Hematopoietic multipotent progenitor cell treated with erythropoietin and hydrocortisone succinate and interleukin-3 and kit ligand, for 4 days (in vitro differentiated cells): ENCODE measurements at regions not wholly inside any gene's neighbourhood (a gene's known extent, or its start where the extent isn't known, plus 50 kb on each side); places are given as distances from the start of the nearest gene placed in this dataset.
"Not testable (repeated sequence)": the region's sequence is repeated elsewhere in the genome, so short reads cannot be mapped to it uniquely, and the experiment has no call there.

Experiments used
- DNase-seq: peaks from one replicate; pipeline ENCODE4 v3.0.0-alpha.2; 2015

DNA sequence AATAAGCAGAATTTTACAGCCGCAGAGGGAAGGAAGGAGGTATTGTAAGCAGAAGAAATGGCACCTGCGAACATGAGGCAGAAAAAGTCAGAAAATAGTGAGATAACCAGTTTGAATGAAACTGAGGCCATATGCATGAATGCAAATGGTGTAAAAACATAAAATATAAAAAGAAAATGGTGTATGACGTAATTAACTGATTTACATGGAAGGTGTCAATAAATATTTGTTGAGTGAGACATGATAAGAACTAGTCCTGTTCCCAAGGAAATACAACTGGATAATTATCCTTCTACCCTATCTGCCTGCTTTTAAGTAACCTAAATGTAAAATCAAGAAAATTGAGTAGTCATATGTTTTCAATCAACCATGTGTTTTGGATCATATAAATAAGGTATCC, 178.1 kb upstream of the TOX3 start:
- no peak for DNase-seq

DNA sequence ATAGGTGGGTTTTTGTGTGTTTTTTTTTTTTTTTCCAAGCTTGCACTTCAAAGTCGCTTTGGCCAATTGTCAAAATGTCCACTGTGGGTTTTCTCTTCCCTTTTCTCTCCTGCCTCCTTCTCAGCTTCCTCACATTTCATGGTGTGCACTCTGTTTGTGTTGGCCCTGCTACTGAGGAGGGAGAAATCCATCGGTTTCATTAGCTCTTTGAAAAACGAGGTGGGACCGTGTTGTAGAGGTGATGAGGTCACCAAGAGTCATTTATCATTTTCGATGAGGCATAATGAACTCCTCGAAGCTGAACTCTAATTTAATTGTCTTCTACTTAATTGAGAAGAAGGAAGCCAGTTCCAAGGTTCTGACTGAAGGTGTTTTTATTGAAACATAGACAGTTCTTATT, 174.4 kb upstream of the TOX3 start:
- DNase-seq: no peak

- no peak for DNase-seq
These were observed 171.1 kb upstream of the TOX3 start for GRCh38 chr16:52718046-52718445.

DNA sequence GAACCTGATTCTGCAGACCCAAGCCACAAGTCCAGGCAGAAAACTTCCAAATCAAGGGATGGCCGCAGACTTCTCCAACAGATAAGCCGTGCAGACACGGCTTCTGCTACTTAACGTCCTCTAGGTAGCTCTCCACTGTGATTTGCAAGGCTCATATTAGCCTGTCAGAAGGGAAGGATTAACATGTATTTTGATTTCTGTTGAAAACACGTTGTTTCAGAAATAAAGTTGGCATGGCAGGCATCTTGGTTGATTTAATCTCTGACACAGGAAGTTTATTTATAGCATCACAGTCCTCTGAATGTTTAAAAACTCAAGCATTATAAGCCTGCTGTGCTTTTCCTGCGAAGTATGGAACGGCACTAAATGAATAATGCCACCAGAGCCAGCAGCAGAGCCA, 166.8 kb upstream of the TOX3 start:
- no peak for DNase-seq

GRCh38 chr16:52709306-52709705, 162.4 kb upstream of the TOX3 start:
- no peak for DNase-seq

GRCh38 chr16:52708476-52708875, 161.5 kb upstream of the TOX3 start:
- DNase-seq: no peak

DNA sequence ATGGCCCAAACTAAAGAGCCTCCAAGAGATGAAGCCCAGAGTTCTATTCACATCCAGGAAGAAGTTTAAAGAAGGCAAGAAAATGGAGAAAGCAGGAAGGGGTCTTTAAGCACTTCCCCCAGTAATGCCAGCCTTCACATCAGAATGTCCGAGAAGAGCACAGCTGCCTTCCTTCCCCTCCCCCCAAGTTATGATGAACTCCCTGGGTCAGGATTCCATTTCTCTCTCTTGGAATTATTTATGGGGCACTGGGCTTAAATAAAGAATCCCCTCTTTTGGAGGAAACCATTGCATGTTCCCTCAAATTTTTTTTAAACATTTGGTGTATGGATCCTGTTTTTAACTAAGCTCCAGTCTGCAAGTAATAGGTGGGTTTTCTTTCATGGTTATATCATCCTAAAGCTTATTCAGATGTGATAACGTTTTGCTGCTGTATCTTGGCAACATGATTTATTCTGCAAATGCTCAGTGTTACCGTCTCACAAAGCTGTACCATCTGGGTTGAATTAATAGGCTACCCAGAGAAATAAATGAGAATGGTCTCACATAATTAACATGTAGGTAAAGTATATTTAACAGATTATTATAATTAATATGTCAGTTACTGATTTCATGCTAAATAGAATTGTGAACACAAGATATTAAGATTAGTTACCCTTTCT, 160.9 kb upstream of the TOX3 start:
- DNase-seq: no peak

GRCh38 chr16:52705122-52705521, 158.2 kb upstream of the TOX3 start:
- DNase-seq: no peak

DNA sequence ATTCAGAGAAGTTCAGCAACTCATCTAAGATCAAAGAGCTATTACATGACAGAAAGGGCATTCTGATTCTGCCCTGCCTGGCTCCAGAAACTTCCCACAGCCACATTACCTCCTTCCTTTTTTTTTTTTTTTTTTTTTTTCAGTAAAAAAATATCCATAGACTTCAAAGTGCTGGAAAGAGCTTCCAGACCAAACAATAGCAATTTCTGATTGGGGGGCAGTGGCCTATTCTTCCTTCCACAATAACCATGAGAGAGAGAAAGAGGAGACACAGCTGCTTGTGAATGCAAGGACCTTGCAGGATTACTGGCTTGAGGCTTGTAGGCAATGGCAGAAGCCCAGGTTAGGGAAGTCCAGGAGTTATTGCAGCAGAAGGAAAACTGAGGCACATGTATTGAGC, 151.0 kb upstream of the TOX3 start:
- no peak for DNase-seq

DNA sequence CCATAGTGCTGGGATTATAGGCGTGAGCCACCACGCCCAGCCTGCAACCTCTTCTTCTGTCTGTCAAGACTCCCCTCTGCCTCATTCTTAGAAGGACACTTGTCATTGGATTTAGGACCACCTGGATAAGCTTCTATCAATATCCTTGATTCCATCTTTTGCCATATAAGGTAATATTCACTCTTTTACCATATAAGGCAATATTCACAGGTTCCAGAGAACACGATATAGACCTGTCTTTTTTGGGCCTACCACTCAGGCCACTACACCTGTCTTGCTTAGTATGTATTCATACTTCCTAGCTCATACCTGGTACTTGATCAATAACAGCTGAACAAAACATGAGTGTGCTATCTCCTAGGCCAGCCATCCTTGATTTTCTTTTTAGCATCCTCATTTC, 149.2 kb upstream of the TOX3 start:
- DNase-seq: no peak

- no peak for DNase-seq
These were observed 143.5 kb upstream of the TOX3 start for GRCh38 chr16:52690468-52690867.

DNA sequence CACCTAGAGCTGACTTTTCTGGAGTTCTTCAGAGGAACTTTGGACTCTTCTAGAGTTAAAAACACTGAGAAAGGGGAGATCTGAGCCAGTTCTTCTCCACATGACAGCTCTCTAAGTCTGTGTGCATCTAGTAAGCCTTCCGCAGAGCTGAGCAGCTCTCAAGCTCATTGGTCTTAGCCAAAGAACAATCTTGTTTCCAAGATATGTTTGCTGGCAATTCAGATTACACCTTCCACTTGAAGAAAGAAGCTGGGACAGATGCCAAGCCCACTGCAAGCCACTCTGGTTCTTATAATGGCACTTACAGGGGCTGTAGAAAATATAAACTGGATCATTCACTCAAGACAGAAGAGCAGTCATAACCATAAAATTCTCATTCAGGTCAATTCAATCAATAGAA, 134.1 kb upstream of the TOX3 start:
- DNase-seq: no peak

DNA sequence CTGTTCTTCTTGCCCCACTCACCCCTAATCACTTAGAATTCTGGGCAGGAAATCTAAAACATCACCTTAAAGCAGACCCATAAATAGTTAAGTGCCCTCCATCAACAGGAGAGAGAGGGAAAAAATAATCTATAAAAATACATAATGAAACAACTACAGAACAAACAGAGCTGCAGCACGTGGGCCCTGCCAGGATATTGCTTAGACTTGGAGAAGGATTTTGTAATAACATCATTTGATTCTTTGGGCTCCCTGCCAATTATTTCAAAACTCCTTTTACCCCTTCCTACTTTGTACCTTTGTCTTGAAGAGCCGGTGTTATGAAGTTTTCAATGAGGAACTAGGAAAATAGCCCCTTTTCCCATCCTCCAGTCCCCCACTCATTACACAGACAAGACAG, 130.6 kb upstream of the TOX3 start:
- peak; percentile 3 for DNase-seq

- no peak for DNase-seq
These were observed 130.0 kb upstream of the TOX3 start for GRCh38 chr16:52676959-52677358.

- DNase-seq: no peak
These were observed 124.6 kb upstream of the TOX3 start for GRCh38 chr16:52671590-52671989.

DNA sequence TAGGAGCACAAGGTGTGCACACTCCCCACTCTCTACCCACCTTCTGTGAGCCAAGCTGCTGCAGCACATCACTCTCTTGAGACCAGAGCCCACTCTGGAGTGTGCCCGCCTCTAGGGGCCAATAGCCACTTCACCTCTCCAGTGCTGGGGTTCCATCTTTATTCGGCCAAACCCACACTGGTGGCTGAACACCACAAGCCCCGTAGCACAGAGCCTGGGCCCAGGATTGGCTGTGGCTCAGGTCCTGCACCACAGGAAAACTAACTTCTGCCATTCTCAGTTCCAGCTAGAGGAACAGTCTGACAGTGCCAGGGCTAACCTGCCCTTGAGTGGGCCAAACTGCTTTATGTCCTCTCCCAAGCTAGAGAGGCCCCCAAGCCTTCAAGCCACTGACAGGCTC, 111.0 kb upstream of the TOX3 start:
- DNase-seq: no peak

GRCh38 chr16:52655916-52656315, 109.0 kb upstream of the TOX3 start:
- not testable (repeated sequence) for DNase-seq

DNA sequence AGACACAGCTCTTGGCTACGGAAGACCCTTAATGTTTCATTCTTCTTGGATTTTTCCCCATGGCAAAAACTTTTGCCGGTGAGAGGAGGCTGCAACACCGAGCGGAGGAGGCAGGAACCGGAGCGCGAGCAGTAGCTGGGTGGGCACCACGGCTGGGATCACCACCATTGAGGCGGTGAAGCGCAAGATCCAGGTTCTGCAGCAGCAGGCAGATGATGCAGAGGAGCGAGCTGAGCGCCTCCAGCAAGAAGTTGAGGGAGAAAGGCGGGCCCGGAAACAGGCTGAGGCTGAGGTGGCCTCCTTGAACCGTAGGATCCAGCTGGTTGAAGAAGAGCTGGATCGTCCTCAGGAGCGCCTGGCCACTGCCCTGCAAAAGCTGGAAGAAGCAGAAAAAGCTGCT, 108.2 kb upstream of the TOX3 start:
- DNase-seq: not testable (repeated sequence)

DNA sequence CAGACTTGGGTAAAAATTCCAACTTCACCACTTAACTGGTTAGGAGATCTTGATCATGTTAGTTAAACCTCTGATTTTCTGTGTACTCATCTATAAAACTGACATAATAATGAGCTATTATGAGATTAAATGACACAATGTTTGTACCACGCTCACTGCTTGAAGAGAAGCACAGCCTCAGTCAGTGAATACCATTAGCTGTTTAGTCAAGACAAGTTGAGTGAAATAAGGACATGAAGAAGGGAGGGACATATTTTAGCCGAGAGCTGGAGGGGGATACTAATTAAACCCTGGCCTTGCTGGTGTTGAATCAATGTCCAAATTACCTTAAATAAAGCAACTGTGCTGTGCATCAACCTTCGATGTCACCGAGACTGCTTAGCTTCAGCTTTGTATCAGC, 105.1 kb upstream of the TOX3 start:
- no peak for DNase-seq

DNA sequence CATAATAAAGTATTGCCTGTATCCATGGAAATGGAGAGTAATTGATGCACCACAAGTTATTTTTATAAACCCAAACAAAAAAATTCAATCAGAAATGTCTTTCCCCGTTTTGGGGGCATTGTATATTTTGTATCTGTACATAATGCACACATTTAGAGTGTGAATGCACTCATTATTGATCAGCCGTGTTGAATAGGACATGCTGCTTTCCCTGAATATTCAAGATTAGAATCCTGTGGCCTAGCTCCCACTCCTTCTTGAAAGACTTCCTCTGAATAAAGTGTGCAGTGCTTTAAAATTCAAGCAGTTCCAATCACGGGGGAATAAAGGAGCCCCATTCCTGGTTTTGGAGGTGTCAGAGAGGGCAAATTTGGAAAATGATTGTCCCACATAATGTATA, 103.8 kb upstream of the TOX3 start:
- no peak for DNase-seq

DNA sequence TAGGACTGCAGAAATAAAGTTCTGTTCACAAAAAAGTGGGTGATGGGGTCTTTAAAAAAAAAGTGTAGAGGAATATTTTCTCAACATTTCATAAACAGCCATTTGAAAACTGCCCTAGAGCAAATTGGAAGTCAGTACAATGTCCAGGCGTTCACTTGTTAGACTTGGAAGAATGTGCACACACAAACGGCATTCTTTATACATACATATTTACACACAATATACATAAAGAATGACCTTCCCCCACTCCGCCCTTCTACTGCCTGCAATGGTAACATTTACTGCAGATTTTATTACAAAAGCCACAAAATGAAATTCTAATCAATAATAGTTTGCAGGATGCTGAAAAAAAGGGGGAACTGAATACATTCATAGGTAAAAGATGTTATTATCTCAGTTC, 103.4 kb upstream of the TOX3 start:
- DNase-seq: no peak

GRCh38 chr16:52649870-52650269, 102.9 kb upstream of the TOX3 start:
- DNase-seq: no peak

DNA sequence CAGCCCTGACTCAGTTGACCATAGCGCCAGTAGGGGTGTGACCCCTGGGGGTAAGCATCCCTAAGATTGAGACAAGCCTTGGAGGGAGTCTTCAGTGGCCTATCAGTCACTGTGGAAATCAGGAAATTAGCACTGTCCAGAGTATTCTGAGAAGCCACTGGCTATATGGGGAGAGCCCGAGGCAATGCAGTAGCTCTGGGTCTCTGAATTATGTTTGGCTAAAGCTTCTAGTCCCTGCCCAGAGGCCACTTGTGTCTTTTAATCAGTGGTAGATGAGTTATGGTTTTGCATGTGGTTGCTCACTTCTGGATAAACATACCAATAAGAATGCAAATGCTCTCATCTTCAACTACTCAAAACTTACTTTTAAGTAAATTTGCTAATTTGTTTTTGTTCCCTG, 100.6 kb upstream of the TOX3 start:
- DNase-seq: no peak

DNA sequence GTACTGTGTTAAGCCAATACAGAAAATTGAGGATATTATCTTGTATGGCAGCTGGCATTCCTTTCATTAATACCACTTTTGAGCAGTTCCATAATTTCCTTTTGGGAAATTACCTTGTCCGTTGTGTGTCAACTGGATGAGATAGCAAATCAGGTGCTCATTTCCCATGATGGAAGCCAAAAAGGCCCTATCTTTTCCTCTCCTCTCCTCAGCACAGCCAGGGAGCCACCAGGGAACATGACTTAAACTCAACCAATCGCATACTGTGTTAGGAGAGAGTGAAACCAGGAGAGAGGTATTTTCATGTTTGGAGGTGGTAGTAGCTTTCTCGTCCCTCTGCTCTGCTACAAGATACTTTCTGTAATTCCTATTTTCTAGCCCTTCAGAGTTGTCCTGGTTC, 96.1 kb upstream of the TOX3 start:
- no peak for DNase-seq

GRCh38 chr16:52634528-52634927, 87.6 kb upstream of the TOX3 start:
- no peak for DNase-seq

DNA sequence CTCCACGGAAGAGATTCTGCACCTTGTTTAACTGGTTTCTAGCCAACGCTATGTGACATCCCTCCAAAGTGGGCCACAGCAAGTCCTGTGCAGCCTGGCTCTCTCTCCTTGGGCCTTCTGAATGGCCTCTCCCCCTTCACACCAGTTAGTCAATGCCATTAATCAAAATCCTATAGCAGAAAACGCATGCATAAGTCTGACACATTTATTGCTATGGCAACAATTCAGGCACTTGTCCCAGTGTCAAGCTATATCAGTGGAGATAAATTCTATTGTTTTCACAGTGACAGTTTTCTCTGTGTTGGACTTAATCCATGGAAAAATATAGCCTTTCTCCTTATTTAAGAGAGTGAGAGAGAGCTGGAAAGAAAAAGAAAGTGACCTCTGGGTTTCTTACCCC, 87.2 kb upstream of the TOX3 start:
- no peak for DNase-seq
